Kasumi-1 (cell line): ENCODE measurements at regions not wholly inside any gene's neighbourhood (a gene's known extent, or its start where the extent isn't known, plus 50 kb on each side); places are given as distances from the start of the nearest gene placed in this dataset.

Source experiments
- DNase-seq, 2 experiments: peaks; one replicate each; lab custom pipeline; 2025; lab: John Stamatoyannopoulos, UW

DNA sequence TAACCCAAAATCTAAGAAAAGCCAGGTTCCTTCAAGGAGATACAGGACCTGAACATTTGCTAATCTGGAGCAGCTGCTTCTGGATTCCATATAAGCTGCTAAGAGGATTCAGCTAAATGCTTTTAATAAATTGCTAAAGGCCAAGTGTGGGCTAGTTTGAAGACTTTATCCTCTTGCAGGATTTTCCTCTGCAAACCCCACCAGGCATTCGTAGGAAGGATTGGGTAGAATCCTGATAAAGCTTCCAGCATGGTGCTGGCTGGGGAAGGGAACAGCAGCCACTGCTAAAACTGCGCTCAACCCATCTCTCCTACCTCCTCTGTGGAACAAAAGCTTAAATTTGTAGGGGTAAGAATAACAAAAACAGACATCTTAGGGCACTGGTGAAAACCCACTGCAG, 61.3 kb upstream of the TAB3 start:
- no peak for DNase-seq

DNA sequence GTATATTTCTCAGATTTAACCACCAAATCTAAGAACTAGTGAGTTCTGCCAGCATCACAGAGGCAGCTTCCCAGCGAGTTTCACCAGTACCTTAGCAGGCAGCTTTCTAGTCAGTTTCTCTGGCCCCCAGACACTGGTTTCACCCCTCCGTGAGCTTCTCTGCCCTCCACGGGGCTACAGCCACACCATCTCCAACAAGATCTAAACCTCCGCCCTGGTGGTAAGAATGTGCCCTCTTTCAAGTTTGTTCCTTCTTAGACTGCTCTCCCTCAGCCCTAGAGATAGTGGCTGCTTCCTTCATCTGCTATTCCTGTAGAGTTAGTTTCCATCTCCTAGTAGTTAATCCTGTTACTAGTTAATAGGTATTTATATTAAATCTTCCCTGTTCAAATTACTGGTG, 60.5 kb upstream of the TAB3 start:
- DNase-seq = no peak

DNA sequence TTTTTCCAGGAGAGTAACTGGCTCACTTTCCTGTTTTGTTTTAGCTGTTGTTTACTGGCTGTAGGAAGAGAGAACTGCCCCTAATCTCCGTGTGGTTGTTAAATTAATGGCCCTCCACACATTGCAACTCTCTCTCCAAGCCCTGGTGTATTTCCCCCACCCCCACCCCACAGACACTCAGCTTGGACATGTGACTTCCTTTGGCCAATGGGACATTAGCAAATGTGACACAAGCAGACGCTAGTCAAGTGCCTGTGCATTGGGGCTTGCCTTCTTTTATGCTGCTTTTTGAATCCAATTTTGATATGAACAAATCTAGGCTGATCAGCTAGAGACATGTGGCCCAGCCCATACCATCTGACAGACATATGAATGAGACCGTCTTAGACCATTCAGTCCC, 59.6 kb upstream of the TAB3 start:
- no peak for DNase-seq

DNA sequence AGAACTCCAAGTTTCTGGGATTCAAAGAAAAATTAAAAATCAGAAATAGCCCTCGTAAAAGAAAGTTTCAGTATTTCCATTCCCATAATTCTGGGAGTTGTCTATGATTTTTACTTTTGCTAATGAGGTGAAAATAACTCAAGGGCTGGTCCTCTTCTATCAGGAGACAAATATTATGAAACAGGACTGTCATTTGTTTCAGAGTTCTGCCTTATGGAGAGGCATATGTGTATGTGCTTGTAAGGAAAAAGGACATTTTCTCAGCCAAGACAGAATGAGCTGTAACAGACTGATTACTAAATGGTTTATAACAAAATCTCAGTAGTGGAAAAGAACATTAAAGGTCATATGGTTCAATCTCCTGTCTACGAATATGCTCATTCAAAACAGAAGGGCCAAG, 59.0 kb upstream of the TAB3 start:
- DNase-seq = no peak

DNA sequence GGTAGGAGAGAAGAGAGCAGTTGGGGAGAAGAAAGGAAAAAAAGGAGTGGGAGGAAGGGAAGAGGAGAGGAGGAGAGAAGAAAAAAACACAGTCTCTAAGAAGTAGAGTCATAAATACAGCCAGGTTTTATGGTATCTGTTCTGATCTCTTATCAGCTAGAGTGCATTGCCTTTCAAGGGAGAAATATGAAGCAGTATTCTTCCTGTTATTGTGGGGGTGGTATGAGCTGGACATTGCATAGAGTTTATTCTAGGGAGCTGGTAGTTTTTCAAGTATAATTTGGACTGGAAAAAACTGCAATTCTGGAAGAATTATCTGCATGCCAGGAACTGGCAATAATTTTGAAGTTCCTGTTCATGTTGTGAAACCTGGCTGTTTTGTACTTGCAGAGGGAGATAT, 54.9 kb upstream of the TAB3 start:
- DNase-seq = no peak

DNA sequence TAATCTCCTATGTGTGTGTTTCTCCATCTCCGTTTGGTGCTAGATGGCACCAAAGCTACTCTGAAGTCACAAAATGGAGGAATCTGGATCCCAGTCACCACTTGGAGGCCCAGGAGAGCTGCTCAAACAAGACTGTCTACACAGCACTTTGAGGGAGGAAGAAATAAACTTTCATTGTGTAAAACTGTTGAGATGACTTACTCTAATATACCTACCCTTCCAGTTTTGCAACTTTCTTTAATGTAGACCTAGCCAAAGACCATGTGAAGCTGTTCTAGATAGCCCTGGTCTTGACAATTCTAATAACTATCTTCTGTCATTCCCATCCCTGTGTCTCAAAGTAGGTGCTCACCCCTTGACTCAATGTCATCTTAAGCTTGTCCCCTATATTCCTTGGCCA, 52.8 kb upstream of the TAB3 start:
- DNase-seq = no peak

DNA sequence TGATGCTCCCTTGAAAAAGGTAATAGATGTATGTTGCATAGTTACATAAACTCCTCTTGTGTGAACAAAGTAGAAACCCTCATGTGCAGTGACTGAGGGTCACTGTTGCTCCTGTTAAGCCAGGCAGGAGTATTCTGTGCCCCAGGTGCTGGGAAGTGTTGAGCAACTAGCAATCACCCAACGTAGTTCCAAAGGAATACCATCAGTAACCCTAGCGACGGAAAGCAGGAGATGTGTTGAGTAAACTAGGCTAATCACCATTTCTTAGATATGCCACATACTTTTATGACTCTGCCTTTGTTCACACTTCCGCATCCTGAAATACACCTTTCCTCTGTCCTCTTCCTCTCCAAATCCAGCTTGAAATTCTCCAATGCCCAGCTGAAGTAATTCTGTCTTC, 50.9 kb upstream of the TAB3 start:
- no peak for DNase-seq
